GM21717 (cell line): ENCODE measurements at regions not wholly inside any gene's neighbourhood (a gene's known extent, or its start where the extent isn't known, plus 50 kb on each side); places are given as distances from the start of the nearest gene placed in this dataset.

Experiments used
- ATAC-seq: cut with Tn5 transposase; IDR thresholded peaks from one replicate; pipeline ENCODE4 v1.9.1; 2021; ENCODE audit warnings: mild to moderate bottlenecking, moderate library complexity; ENCODE audit not compliant: unreplicated experiment

DNA sequence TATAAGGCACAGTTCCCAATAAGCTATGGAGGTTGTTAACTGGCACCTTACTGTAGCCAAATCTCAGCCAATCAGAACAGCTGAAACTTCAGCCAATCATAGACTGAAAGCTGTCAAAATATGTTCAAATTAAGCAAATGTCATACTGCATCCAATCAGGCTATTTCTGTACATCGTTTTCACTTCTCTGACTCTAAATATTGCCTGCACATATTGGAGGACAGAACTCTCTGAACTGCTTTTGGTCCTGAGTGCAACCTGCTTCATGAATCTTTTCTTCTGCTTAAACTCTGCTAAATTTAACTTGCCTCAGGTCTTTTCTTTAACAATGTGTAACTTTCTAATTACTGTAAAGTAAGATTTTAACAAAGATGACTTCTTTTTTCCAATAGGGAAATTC is 1198.9 kb upstream of the PCDH7 start:
- no peak for ATAC-seq

GRCh38 chr4:29536745-29537144 is 1183.4 kb upstream of the PCDH7 start:
- no peak for ATAC-seq

GRCh38 chr4:29538889-29539646 is 1181.1 kb upstream of the PCDH7 start:
- ATAC-seq: no peak

DNA sequence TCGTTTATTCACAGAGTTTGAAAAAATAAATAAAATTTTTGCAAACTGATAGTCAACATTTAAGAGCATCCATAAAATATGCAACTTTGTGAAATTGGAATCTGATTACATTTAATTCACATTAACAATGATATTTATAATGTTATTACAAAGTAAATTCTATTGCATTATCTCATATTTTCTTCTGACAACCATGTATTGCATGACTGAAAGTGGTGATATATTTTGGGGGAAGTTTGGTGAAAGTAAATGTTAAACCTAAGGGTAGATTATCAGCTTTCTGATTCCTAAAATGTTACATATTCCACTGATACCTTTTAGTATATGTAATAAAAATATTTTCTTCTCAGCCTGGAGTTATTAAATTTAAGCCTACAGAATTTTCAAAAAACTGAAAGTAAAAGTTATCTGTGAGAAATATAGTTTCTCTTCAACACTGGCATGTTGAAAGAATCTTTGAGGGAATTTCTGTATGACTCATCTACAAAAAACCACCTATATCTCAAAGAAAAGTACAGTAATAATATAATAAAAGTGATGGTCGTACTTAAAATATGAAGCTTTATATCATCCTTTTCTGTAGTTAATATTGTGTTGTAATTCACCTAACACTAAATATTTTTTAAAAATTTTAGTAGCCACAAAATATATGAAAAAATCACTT is 1179.6 kb upstream of the PCDH7 start:
- ATAC-seq: peak; percentile 59

- ATAC-seq: no peak
These were observed 1178.4 kb upstream of the PCDH7 start for GRCh38 chr4:29541757-29542156.

DNA sequence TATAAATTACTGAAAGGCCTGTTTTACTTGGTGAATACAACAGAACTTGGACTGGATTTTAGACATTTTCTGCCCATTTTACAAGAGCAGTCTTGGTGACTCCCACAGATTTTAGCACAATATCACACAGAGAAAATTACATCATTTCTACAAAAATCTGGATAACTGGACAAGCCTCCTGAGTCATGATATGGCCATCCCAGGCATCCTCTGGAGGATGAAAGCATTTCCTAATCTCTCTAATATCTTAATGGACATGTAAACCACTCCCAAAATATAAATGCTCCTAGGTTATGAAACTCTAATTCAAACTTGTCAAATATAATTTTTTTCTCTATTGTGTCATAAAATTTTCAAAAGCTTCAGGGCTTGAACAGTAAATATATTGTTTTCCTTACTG is 1170.8 kb upstream of the PCDH7 start:
- ATAC-seq: no peak

DNA sequence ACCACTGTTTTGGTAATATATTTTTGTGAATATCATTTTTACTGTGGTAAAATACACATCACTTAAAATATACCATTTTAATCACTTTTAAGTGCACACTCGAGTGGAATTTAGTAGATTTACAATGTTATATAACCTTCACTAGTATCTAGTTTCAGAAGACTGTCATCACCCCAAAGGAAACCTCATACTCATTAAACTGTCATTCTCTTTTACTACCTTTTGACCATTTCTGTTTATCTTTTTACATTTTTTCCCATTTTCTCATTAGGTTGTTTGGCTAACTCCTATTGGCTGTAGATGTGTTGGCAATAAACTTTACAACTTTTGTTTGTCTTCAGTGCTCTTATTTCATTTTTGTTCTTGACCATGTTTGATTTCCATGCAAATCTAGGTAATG is 1168.3 kb upstream of the PCDH7 start:
- no peak for ATAC-seq

- ATAC-seq: no peak
These were observed 1166.3 kb upstream of the PCDH7 start for GRCh38 chr4:29553846-29554245.

- no peak for ATAC-seq
These were observed 1161.4 kb upstream of the PCDH7 start for GRCh38 chr4:29558789-29559188.

DNA sequence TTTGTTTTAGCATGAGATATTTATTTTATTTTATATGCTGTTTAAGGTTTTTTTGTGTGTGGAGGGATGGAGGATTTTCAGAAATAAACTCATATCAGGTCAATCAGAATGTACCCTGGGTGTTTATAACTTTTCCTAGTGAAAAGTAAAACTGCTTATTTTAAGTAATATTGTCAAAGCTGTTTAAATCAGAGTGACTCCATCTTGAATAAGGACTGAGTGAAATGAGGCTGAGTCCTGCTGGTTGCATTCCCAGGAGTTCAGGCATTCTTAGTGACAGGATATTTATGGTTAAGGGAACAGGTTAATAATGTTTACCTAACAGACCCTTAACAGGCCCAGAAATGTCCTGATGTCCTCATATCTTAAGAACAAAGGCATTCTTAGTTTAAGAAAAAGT is 1160.9 kb upstream of the PCDH7 start:
- ATAC-seq: no peak

DNA sequence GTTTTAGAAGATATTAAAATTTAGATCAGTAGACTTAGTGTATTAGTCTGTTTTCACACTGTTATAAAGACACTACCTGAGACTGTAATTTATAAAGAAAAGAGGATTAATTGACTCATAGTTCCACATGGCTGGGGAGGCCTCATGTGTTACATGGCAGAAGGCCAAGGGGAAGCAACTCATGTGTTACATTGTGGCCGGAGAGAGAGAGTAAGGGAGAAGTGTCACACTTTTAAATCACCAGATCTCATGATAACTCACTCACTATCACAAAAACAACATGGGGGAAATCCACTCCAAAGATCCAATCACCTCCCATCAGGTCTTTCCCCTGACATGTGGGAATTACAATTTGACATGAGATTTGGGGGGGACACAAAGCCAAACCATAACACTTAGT is 1159.7 kb upstream of the PCDH7 start:
- no peak for ATAC-seq

GRCh38 chr4:29565256-29565655 is 1154.9 kb upstream of the PCDH7 start:
- ATAC-seq: peak; percentile 88

DNA sequence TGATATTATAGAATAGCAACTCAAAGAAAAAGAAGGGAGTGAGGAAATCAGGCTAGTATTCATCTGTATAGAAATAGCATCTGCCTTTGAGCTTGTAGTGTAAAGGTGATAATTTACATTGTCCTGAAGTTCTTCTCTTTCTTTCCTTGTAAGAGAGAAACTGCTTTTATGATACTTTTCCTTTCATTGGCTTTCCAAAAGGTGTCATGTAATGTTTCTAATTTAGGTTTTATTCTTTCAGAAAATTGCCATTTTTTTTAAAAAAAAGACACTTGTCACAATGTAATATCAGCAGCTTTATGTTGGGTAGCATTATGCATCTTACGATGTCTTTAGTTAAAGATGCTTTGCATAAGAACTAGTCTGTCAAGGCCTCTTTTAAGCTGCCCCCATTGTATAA is 1153.8 kb upstream of the PCDH7 start:
- ATAC-seq: no peak

- ATAC-seq: peak; percentile 88
These were observed 1148.8 kb upstream of the PCDH7 start for GRCh38 chr4:29571322-29571721.

DNA sequence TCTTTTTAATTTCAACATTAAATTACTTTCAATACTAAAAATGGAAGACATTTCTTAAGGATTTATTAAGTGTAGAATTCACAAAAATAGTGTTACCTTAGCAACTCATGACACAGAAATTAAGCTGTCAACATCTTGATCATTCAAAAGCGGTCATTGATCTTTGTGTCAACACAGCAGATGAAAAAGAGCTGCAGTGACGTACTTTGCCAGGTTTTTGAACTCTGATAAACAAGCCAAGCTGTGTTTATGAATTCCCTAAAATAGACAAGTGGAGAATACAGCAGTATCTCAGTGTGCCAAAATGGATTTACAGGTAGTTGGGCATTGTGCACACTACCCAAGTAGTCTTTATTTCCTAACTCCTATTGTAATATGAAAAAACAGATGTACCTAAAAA is 1141.8 kb upstream of the PCDH7 start:
- no peak for ATAC-seq

- ATAC-seq: no peak
These were observed 1138.7 kb upstream of the PCDH7 start for GRCh38 chr4:29581457-29581856.

DNA sequence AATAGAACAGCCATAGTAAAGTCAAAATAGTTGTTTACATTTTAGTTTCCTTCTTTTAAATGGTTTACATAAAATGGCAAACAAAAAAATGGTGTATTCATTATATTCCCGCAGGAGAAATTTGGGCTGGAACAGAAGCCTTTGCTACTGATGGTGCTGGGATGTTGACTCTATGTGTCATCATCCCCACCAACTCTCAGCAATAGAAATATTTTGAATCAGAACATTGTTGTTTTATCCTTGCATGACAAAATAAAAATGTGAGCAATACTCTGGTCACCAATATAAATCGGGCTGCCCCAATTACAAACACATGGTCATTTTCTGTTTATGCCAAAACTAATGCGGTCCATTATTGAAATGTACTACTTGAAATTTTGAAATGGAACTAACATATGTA is 1131.6 kb upstream of the PCDH7 start:
- no peak for ATAC-seq

- ATAC-seq: no peak
These were observed 1123.9 kb upstream of the PCDH7 start for GRCh38 chr4:29596228-29596627.

GRCh38 chr4:29619168-29619567 is 1101.0 kb upstream of the PCDH7 start:
- ATAC-seq: no peak

GRCh38 chr4:29632199-29632598 is 1088.0 kb upstream of the PCDH7 start:
- ATAC-seq: no peak

- ATAC-seq: no peak
These were observed 1083.2 kb upstream of the PCDH7 start for GRCh38 chr4:29636961-29637360.

DNA sequence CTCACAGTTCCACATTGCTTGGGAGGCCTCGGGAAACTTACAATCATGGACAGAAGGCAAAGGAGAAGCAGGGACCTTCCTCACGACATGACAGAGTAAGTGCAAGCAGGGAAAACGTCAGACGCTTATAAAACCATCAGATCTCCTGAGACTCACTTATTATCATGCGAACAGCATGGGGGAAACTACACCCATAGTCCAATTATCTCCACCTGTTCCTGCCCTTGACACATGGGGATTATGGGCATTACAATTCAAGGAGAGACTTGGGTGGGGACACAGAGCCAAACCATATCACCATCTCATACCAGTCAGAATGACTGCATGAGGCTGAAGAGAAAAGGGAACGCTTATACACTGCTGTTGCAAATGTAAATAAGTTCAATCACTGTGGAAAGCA is 1066.9 kb upstream of the PCDH7 start:
- no peak for ATAC-seq

GRCh38 chr4:29680644-29681043 is 1039.5 kb upstream of the PCDH7 start:
- ATAC-seq: no peak
